Vagina (tissue), 2 donors: ENCODE measurements at regions not wholly inside any gene's neighbourhood (a gene's known extent, or its start where the extent isn't known, plus 50 kb on each side); places are given as distances from the start of the nearest gene placed in this dataset.

ENCODE experiments used
- POLR2A ChIP-seq, 2 donors: fragments of 450-650 bp; IDR thresholded peaks; one replicate each; pipeline ENCODE4 v1.6.1; 2017; ENCODE audit warnings: antibody characterized with exemption in 2 of 2, mild to moderate bottlenecking in 2 of 2, moderate library complexity in 2 of 2
- TF ChIP-seq, protein P1 (sequence below), 3 experiments: fragments of 450-650 bp in 2 of 3; fragments of 200-600 bp in 1 of 3; sonication (generic) in 1 of 3; IDR thresholded peaks; one replicate each; pipeline ENCODE4 v1.5.1; 2017 to 2019; ENCODE audit warnings: antibody characterized with exemption in 3 of 3, mild to moderate bottlenecking in 2 of 3, moderate library complexity in 2 of 3

GRCh38 chr2:223415071-223415470 is 187.1 kb downstream of the SCG2 start:
- TF ChIP-seq POLR2A (IDR thresholded peaks at IDR 0.05), result no peak
- TF ChIP-seq, protein P1, sequence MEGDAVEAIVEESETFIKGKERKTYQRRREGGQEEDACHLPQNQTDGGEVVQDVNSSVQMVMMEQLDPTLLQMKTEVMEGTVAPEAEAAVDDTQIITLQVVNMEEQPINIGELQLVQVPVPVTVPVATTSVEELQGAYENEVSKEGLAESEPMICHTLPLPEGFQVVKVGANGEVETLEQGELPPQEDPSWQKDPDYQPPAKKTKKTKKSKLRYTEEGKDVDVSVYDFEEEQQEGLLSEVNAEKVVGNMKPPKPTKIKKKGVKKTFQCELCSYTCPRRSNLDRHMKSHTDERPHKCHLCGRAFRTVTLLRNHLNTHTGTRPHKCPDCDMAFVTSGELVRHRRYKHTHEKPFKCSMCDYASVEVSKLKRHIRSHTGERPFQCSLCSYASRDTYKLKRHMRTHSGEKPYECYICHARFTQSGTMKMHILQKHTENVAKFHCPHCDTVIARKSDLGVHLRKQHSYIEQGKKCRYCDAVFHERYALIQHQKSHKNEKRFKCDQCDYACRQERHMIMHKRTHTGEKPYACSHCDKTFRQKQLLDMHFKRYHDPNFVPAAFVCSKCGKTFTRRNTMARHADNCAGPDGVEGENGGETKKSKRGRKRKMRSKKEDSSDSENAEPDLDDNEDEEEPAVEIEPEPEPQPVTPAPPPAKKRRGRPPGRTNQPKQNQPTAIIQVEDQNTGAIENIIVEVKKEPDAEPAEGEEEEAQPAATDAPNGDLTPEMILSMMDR (IDR thresholded peaks at IDR 0.05), result no peak
